ENCODE measurements at regions not wholly inside any gene's neighbourhood (a gene's known extent, or its start where the extent isn't known, plus 50 kb on each side); places are given as distances from the start of the nearest gene placed in this dataset.
"Not testable (repeated sequence)": the region's sequence is repeated elsewhere in the genome, so short reads cannot be mapped to it uniquely, and the experiment has no call there.

- DNase-seq = no peak
Measured at GRCh38 chr2:230593765-230594164, 118.9 kb upstream of the CAB39 start.

- DNase-seq = no peak
Measured at GRCh38 chr2:230594286-230594840, 118.3 kb upstream of the CAB39 start.

GRCh38 chr2:230599853-230600252 is 112.8 kb upstream of the CAB39 start:
- DNase-seq = no peak

GRCh38 chr2:230600285-230600684 is 112.4 kb upstream of the CAB39 start:
- DNase-seq = no peak

GRCh38 chr2:230600881-230601280 is 111.8 kb upstream of the CAB39 start:
- no peak for DNase-seq

GRCh38 chr2:230601510-230601909 is 111.1 kb upstream of the CAB39 start:
- DNase-seq = no peak

- no peak for DNase-seq
Measured at GRCh38 chr2:230602562-230603230, 109.9 kb upstream of the CAB39 start.

GRCh38 chr2:230603317-230603716 is 109.3 kb upstream of the CAB39 start:
- DNase-seq = not testable (repeated sequence)

GRCh38 chr2:230604158-230604557 is 108.5 kb upstream of the CAB39 start:
- DNase-seq = not testable (repeated sequence)

- DNase-seq = no peak
Measured at GRCh38 chr2:230614040-230614439, 98.6 kb upstream of the CAB39 start.

- DNase-seq = no peak
Measured at GRCh38 chr2:230614913-230615332, 97.7 kb upstream of the CAB39 start.

GRCh38 chr2:230617256-230617706 is 95.4 kb upstream of the CAB39 start:
- DNase-seq = not testable (repeated sequence)

- DNase-seq = no peak
Measured at GRCh38 chr2:230619491-230619890, 93.2 kb upstream of the CAB39 start.

GRCh38 chr2:230625220-230625619 is 87.4 kb upstream of the CAB39 start:
- not testable (repeated sequence) for DNase-seq

GRCh38 chr2:230627091-230627490 is 85.6 kb upstream of the CAB39 start:
- DNase-seq = not testable (repeated sequence)

GRCh38 chr2:230627806-230628724 is 84.6 kb upstream of the CAB39 start:
- no peak for DNase-seq

- DNase-seq = no peak
Measured at GRCh38 chr2:230631470-230631869, 81.2 kb upstream of the CAB39 start.

GRCh38 chr2:230634146-230634545 is 78.5 kb upstream of the CAB39 start:
- no peak for DNase-seq

GRCh38 chr2:230634721-230635313 is 77.8 kb upstream of the CAB39 start:
- DNase-seq = not testable (repeated sequence)

- DNase-seq = no peak
Measured at GRCh38 chr2:230636684-230637271, 75.9 kb upstream of the CAB39 start.

GRCh38 chr2:230637486-230637885 is 75.2 kb upstream of the CAB39 start:
- not testable (repeated sequence) for DNase-seq
